SK-N-SH treated with all-trans-retinoic acid at 6 μM for 48 hours (cell line): ENCODE measurements at regions not wholly inside any gene's neighbourhood (a gene's known extent, or its start where the extent isn't known, plus 50 kb on each side); places are given as distances from the start of the nearest gene placed in this dataset.

Source experiments
- ATAC-seq: fragments of 200-7000 bp; cut with Tn5 transposase; 3 replicates; pipeline ENCODE4 v1.9.1; 2020; ENCODE audit warnings: mild to moderate bottlenecking, moderate library complexity
- BACH2 ChIP-seq: fragments of 250-450 bp; sonication (Bioruptor Pico); IDR thresholded peaks from 2 replicates; pipeline ENCODE4 v1.9.0; 2021; ENCODE audit warnings: mild to moderate bottlenecking, borderline replicate concordance
- CSDC2 ChIP-seq: fragments of 250-450 bp; sonication (Bioruptor Pico); IDR thresholded peaks from 2 replicates; pipeline ENCODE4 v1.5.0; 2020; ENCODE audit warnings: mild to moderate bottlenecking, moderate library complexity
- ESRRG ChIP-seq: fragments of 250-450 bp; sonication (Bioruptor Pico); IDR thresholded peaks from 2 replicates; pipeline ENCODE4 v1.6.1; 2021; ENCODE audit warnings: mild to moderate bottlenecking
- GLIS3 ChIP-seq: fragments of 250-450 bp; sonication (Bioruptor Pico); IDR thresholded peaks from 2 replicates; pipeline ENCODE4 v1.5.0; 2020; ENCODE audit warnings: mild to moderate bottlenecking, moderate library complexity
- ISL1 ChIP-seq: fragments of 250-450 bp; sonication (Bioruptor Pico); IDR thresholded peaks from 2 replicates; pipeline ENCODE4 v2.1.2; 2022; ENCODE audit warnings: mild to moderate bottlenecking, moderate library complexity
- OSR1 ChIP-seq: fragments of 250-450 bp; sonication (Bioruptor Pico); IDR thresholded peaks from 2 replicates; pipeline ENCODE4 v1.8.0; 2022; ENCODE audit warnings: moderate library complexity, mild to moderate bottlenecking, inconsistent platforms
- PPARA ChIP-seq: fragments of 250-450 bp; sonication (Bioruptor Pico); IDR thresholded peaks from 2 replicates; pipeline ENCODE4 v1.5.0; 2020; ENCODE audit warnings: mild to moderate bottlenecking, borderline replicate concordance
- RARB ChIP-seq: fragments of 250-450 bp; sonication (Bioruptor Pico); IDR thresholded peaks from 2 replicates; pipeline ENCODE4 v1.8.0; 2021; ENCODE audit warnings: mild to moderate bottlenecking, moderate library complexity
- TCF4 ChIP-seq: fragments of 250-450 bp; sonication (Bioruptor Pico); IDR thresholded peaks from 2 replicates; pipeline ENCODE4 v1.8.0; 2021; ENCODE audit warnings: mild to moderate bottlenecking, moderate library complexity, borderline replicate concordance
- TOX ChIP-seq: fragments of 250-450 bp; sonication (Bioruptor Pico); IDR thresholded peaks from 2 replicates; pipeline ENCODE4 v1.8.0; 2021; ENCODE audit warnings: mild to moderate bottlenecking, moderate library complexity, borderline replicate concordance
- ZC3H10 ChIP-seq: fragments of 250-450 bp; sonication (Bioruptor Pico); IDR thresholded peaks from 2 replicates; pipeline ENCODE4 v1.5.1; 2021; ENCODE audit warnings: mild to moderate bottlenecking, moderate library complexity
- ZFP3 ChIP-seq: fragments of 250-450 bp; sonication (Bioruptor Pico); IDR thresholded peaks from 2 replicates; pipeline ENCODE4 v1.5.0; 2020; ENCODE audit warnings: mild to moderate bottlenecking, moderate library complexity
- ZFP30 ChIP-seq: fragments of 450-650 bp; formaldehyde crosslinking; IDR thresholded peaks from 2 replicates; pipeline ENCODE4 v1.5.0; 2022; ENCODE audit warnings: mild to moderate bottlenecking, moderate library complexity
- ZNF565 ChIP-seq: fragments of 450-650 bp; formaldehyde crosslinking; conservative IDR thresholded peaks from 2 replicates; pipeline ENCODE4 v1.5.0; 2020; ENCODE audit warnings: low read depth, mild to moderate bottlenecking, moderate library complexity
- ZNF8 ChIP-seq: fragments of 450-650 bp; formaldehyde crosslinking; IDR thresholded peaks from 2 replicates; pipeline ENCODE4 v1.5.0; 2020; ENCODE audit warnings: mild to moderate bottlenecking, moderate library complexity
- TF ChIP-seq, protein P1 (sequence below): fragments of 250-450 bp; sonication (Bioruptor Pico); IDR thresholded peaks from 2 replicates; pipeline ENCODE4 v1.5.0; 2020; ENCODE audit warnings: mild to moderate bottlenecking, moderate library complexity
- TF ChIP-seq, protein P2 (sequence below): fragments of 250-450 bp; sonication (Bioruptor Pico); IDR thresholded peaks from 2 replicates; pipeline ENCODE4 v1.5.1; 2021; ENCODE audit warnings: mild to moderate bottlenecking, moderate library complexity
- TF ChIP-seq, protein P3 (sequence below): fragments of 250-450 bp; sonication (Bioruptor Pico); IDR thresholded peaks from 2 replicates; pipeline ENCODE4 v1.8.0; 2020; ENCODE audit warnings: mild to moderate bottlenecking, moderate library complexity, borderline replicate concordance
- TF ChIP-seq, protein P4 (sequence below): fragments of 250-450 bp; sonication (Bioruptor Pico); IDR thresholded peaks from 2 replicates; pipeline ENCODE4 v1.8.0; 2021; ENCODE audit warnings: low read depth, mild to moderate bottlenecking, moderate library complexity, borderline replicate concordance
- TF ChIP-seq, protein P5 (sequence below): fragments of 250-450 bp; sonication (Bioruptor Pico); IDR thresholded peaks from 2 replicates; pipeline ENCODE4 v1.5.1; 2020; ENCODE audit warnings: low read depth, mild to moderate bottlenecking, moderate library complexity

DNA sequence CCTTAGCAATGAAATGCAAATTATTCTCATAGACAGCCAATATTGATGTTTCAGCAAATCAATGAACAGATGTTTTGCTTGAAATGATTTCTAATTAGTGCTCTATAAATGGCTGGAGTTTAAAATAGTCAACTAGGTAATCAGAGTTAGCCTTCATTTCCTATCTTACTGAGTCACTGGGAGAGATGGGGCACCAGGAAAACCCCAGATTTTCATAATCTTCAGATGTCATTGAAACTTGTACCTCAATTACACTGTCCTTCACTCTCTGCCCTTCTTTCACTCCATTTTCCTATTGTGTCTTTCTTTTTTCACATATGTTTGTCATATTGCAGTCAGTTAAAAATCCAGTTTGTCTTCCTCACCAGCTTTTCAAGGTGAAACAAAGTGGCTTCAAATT is 92.7 kb downstream of the C12orf75 start:
- TF ChIP-seq OSR1 (CRISPR knock-in tag) (no peak), ZFP3 (CRISPR knock-in tag) (no peak), ZNF8 (CRISPR knock-in tag) (no peak), GLIS3 (CRISPR knock-in tag) (no peak), ZC3H10 (no peak), TCF4 (no peak), BACH2 (CRISPR knock-in tag) (no peak), PPARA (CRISPR knock-in tag) (no peak)
- TF ChIP-seq, protein P1, sequence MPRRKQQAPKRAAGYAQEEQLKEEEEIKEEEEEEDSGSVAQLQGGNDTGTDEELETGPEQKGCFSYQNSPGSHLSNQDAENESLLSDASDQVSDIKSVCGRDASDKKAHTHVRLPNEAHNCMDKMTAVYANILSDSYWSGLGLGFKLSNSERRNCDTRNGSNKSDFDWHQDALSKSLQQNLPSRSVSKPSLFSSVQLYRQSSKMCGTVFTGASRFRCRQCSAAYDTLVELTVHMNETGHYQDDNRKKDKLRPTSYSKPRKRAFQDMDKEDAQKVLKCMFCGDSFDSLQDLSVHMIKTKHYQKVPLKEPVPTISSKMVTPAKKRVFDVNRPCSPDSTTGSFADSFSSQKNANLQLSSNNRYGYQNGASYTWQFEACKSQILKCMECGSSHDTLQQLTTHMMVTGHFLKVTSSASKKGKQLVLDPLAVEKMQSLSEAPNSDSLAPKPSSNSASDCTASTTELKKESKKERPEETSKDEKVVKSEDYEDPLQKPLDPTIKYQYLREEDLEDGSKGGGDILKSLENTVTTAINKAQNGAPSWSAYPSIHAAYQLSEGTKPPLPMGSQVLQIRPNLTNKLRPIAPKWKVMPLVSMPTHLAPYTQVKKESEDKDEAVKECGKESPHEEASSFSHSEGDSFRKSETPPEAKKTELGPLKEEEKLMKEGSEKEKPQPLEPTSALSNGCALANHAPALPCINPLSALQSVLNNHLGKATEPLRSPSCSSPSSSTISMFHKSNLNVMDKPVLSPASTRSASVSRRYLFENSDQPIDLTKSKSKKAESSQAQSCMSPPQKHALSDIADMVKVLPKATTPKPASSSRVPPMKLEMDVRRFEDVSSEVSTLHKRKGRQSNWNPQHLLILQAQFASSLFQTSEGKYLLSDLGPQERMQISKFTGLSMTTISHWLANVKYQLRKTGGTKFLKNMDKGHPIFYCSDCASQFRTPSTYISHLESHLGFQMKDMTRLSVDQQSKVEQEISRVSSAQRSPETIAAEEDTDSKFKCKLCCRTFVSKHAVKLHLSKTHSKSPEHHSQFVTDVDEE = no peak
- TF ChIP-seq, protein P2, sequence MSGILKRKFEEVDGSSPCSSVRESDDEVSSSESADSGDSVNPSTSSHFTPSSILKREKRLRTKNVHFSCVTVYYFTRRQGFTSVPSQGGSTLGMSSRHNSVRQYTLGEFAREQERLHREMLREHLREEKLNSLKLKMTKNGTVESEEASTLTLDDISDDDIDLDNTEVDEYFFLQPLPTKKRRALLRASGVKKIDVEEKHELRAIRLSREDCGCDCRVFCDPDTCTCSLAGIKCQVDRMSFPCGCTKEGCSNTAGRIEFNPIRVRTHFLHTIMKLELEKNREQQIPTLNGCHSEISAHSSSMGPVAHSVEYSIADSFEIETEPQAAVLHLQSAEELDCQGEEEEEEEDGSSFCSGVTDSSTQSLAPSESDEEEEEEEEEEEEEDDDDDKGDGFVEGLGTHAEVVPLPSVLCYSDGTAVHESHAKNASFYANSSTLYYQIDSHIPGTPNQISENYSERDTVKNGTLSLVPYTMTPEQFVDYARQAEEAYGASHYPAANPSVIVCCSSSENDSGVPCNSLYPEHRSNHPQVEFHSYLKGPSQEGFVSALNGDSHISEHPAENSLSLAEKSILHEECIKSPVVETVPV (CRISPR knock-in tag) = no peak
- no peak for ATAC-seq

DNA sequence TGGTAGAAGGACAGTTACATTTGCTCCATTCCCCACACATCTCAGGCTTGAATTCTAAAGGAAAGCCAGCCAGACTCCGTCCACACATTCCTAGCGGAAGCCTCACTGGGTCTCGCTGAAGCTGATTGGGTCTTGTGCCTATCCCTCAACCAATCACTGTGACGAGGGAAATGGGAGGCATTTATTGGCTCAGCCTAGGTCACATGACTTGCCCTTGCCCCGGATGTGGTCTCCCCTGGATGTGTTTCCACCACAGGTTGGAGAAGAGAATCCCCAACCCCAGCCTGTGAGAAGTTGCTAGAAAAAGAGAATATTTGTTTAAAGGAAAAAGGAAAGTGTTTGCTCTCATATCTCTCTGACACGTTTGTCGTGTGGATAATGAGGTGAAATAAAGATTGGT is 93.4 kb downstream of the C12orf75 start:
- no peak for ATAC-seq
- TF ChIP-seq, protein P3, sequence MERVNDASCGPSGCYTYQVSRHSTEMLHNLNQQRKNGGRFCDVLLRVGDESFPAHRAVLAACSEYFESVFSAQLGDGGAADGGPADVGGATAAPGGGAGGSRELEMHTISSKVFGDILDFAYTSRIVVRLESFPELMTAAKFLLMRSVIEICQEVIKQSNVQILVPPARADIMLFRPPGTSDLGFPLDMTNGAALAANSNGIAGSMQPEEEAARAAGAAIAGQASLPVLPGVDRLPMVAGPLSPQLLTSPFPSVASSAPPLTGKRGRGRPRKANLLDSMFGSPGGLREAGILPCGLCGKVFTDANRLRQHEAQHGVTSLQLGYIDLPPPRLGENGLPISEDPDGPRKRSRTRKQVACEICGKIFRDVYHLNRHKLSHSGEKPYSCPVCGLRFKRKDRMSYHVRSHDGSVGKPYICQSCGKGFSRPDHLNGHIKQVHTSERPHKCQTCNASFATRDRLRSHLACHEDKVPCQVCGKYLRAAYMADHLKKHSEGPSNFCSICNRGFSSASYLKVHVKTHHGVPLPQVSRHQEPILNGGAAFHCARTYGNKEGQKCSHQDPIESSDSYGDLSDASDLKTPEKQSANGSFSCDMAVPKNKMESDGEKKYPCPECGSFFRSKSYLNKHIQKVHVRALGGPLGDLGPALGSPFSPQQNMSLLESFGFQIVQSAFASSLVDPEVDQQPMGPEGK (CRISPR knock-in tag) = no peak
- TF ChIP-seq OSR1 (CRISPR knock-in tag) (no peak), ISL1 (CRISPR knock-in tag) (no peak), TCF4 (no peak), ZC3H10 (no peak), ZNF565 (CRISPR knock-in tag) (no peak), GLIS3 (CRISPR knock-in tag) (no peak), BACH2 (CRISPR knock-in tag) (no peak), ZFP30 (no peak), ESRRG (no peak), ZNF8 (CRISPR knock-in tag) (no peak)
- TF ChIP-seq, protein P4, sequence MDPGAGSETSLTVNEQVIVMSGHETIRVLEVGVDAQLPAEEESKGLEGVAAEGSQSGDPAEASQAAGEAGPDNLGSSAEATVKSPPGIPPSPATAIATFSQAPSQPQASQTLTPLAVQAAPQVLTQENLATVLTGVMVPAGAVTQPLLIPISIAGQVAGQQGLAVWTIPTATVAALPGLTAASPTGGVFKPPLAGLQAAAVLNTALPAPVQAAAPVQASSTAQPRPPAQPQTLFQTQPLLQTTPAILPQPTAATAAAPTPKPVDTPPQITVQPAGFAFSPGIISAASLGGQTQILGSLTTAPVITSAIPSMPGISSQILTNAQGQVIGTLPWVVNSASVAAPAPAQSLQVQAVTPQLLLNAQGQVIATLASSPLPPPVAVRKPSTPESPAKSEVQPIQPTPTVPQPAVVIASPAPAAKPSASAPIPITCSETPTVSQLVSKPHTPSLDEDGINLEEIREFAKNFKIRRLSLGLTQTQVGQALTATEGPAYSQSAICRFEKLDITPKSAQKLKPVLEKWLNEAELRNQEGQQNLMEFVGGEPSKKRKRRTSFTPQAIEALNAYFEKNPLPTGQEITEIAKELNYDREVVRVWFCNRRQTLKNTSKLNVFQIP (CRISPR knock-in tag) = no peak
- TF ChIP-seq, protein P2 (CRISPR knock-in tag) = no peak

DNA sequence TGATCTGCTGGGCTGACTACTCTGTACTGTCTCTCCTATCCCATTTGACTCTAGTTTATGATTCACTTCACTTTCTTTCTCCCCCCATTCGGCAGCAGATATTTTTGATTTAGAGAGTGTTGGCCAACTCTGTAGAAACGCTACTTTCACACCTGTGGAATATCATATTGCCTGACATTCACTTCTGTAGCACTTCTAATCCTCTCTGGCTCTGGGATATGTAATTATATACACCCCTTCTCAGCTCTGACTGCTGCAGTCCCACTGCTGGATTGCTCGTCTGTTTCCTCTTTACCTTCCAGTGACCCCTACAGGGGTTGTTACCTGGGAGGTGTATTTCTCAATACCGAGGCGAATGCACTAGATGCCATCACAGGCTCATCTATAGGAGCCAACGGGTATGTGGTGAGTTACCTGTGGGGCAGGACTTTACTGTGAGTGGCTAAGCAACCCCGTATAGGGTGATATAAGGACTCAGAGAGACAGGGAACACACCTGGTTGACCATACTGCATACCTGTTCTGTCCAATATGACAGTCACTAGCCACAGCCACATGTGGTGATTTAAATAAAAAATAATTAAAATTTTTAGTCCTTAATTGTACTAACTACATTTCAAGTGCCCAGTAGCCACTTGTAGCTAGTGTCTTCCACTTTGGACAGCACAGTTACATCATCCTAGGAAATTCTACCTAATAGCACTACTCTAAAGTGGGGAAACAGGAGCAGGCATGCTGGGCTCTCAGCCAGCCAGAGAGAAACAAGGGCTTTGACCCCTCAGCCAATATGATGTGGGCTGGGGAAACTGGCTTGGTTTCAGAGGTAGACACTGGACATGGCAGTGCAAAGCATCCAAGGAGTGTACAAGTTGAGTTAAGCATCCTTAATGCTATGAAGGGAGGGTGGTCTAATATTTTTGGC is 95.0 kb downstream of the C12orf75 start:
- ATAC-seq = no peak
- no peak for TF ChIP-seq BACH2 (CRISPR knock-in tag)
- TF ChIP-seq RARB (CRISPR knock-in tag) = no peak

DNA sequence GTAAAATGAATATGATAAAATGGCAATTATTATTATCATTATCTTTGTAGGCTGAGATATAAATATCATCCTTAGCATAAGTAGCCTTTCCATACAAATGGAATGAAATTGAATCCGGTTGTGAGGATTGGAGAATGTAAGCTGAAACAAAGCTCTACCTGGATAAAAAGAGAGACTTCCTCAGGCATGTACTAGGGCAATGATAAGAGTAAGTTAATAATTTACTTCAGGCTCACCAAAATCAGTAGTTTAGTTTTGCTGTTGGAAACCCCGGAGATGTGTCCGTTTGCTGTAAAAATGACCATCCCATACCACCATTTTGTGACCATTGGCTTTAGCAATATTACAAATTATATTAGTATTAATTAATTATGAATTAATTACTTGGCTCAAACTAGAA is 96.3 kb downstream of the C12orf75 start:
- ATAC-seq = no peak
- TF ChIP-seq, protein P5, sequence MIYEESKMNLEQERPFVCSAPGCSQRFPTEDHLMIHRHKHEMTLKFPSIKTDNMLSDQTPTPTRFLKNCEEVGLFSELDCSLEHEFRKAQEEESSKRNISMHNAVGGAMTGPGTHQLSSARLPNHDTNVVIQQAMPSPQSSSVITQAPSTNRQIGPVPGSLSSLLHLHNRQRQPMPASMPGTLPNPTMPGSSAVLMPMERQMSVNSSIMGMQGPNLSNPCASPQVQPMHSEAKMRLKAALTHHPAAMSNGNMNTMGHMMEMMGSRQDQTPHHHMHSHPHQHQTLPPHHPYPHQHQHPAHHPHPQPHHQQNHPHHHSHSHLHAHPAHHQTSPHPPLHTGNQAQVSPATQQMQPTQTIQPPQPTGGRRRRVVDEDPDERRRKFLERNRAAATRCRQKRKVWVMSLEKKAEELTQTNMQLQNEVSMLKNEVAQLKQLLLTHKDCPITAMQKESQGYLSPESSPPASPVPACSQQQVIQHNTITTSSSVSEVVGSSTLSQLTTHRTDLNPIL (CRISPR knock-in tag) = no peak
- TF ChIP-seq RARB (CRISPR knock-in tag) = no peak
- no peak for TF ChIP-seq PPARA (CRISPR knock-in tag)
- TF ChIP-seq GLIS3 (CRISPR knock-in tag) = no peak
- TF ChIP-seq TOX = no peak
- TF ChIP-seq ZNF8 (CRISPR knock-in tag) = no peak
- TF ChIP-seq, protein P4 (CRISPR knock-in tag) = no peak
- TF ChIP-seq, protein P3 (CRISPR knock-in tag) = no peak
- TF ChIP-seq CSDC2 (CRISPR knock-in tag) = no peak
